ENCODE measurements at regions not wholly inside any gene's neighbourhood (a gene's known extent, or its start where the extent isn't known, plus 50 kb on each side); places are given as distances from the start of the nearest gene placed in this dataset.

DNA sequence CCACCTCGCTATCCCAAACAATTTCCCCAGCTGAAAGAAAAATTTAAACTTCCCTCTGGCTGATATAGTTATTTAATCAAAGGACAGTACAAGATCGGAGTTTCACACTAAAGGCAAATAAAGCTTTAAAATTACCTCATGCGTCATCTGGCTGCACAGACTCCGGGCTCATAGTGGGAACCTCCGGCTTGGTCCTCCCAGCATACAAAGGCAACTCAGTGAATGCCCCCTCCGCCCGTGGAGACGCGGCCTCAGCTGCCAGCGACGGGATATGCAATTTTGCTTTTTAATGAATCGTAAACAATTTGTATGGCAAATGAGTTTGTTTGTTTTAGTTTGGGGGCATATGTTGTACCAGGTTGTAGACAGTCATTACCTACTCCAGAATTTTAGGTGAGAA lies 214.6 kb upstream of the NFIA start:
- TF ChIP-seq, protein P1, sequence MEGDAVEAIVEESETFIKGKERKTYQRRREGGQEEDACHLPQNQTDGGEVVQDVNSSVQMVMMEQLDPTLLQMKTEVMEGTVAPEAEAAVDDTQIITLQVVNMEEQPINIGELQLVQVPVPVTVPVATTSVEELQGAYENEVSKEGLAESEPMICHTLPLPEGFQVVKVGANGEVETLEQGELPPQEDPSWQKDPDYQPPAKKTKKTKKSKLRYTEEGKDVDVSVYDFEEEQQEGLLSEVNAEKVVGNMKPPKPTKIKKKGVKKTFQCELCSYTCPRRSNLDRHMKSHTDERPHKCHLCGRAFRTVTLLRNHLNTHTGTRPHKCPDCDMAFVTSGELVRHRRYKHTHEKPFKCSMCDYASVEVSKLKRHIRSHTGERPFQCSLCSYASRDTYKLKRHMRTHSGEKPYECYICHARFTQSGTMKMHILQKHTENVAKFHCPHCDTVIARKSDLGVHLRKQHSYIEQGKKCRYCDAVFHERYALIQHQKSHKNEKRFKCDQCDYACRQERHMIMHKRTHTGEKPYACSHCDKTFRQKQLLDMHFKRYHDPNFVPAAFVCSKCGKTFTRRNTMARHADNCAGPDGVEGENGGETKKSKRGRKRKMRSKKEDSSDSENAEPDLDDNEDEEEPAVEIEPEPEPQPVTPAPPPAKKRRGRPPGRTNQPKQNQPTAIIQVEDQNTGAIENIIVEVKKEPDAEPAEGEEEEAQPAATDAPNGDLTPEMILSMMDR (IDR thresholded peaks at IDR 0.05) = no peak
- TF ChIP-seq ZNF121 (CRISPR knock-in tag; IDR thresholded peaks at IDR 0.05) = no peak
- TF ChIP-seq CREB1 (CRISPR knock-in tag; IDR thresholded peaks at IDR 0.05) = no peak
- TF ChIP-seq, protein P2, sequence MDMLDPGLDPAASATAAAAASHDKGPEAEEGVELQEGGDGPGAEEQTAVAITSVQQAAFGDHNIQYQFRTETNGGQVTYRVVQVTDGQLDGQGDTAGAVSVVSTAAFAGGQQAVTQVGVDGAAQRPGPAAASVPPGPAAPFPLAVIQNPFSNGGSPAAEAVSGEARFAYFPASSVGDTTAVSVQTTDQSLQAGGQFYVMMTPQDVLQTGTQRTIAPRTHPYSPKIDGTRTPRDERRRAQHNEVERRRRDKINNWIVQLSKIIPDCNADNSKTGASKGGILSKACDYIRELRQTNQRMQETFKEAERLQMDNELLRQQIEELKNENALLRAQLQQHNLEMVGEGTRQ (CRISPR knock-in tag; IDR thresholded peaks at IDR 0.05) = no peak
- no peak for TF ChIP-seq SP1 (CRISPR knock-in tag; conservative IDR thresholded peaks at IDR 0.05)
- TF ChIP-seq, protein P3, sequence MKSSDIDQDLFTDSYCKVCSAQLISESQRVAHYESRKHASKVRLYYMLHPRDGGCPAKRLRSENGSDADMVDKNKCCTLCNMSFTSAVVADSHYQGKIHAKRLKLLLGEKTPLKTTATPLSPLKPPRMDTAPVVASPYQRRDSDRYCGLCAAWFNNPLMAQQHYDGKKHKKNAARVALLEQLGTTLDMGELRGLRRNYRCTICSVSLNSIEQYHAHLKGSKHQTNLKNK (CRISPR knock-in tag; IDR thresholded peaks at IDR 0.05) = no peak
- no peak for TF ChIP-seq ETV6 (CRISPR knock-in tag; IDR thresholded peaks at IDR 0.05)
- TF ChIP-seq FOXJ3 (CRISPR knock-in tag; IDR thresholded peaks at IDR 0.05; ENCODE audit: borderline replicate concordance) = no peak
- TF ChIP-seq, protein P4, sequence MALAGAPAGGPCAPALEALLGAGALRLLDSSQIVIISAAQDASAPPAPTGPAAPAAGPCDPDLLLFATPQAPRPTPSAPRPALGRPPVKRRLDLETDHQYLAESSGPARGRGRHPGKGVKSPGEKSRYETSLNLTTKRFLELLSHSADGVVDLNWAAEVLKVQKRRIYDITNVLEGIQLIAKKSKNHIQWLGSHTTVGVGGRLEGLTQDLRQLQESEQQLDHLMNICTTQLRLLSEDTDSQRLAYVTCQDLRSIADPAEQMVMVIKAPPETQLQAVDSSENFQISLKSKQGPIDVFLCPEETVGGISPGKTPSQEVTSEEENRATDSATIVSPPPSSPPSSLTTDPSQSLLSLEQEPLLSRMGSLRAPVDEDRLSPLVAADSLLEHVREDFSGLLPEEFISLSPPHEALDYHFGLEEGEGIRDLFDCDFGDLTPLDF (CRISPR knock-in tag; IDR thresholded peaks at IDR 0.05) = no peak
- TF ChIP-seq, protein P5, sequence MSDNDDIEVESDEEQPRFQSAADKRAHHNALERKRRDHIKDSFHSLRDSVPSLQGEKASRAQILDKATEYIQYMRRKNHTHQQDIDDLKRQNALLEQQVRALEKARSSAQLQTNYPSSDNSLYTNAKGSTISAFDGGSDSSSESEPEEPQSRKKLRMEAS (CRISPR knock-in tag; IDR thresholded peaks at IDR 0.05) = no peak
- no peak for TF ChIP-seq SMAD3 (CRISPR knock-in tag; IDR thresholded peaks at IDR 0.05; ENCODE audit: borderline replicate concordance)
- no peak for TF ChIP-seq JAZF1 (CRISPR knock-in tag; IDR thresholded peaks at IDR 0.05)
- TF ChIP-seq, protein P6, sequence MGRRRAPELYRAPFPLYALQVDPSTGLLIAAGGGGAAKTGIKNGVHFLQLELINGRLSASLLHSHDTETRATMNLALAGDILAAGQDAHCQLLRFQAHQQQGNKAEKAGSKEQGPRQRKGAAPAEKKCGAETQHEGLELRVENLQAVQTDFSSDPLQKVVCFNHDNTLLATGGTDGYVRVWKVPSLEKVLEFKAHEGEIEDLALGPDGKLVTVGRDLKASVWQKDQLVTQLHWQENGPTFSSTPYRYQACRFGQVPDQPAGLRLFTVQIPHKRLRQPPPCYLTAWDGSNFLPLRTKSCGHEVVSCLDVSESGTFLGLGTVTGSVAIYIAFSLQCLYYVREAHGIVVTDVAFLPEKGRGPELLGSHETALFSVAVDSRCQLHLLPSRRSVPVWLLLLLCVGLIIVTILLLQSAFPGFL (CRISPR knock-in tag; IDR thresholded peaks at IDR 0.05; ENCODE audit: borderline replicate concordance) = no peak
- TF ChIP-seq RORB (CRISPR knock-in tag; IDR thresholded peaks at IDR 0.05) = no peak
